DMS79 treated with DMSO at 0.1 percent for 48 hours (cell line): ENCODE measurements at regions not wholly inside any gene's neighbourhood (a gene's known extent, or its start where the extent isn't known, plus 50 kb on each side); places are given as distances from the start of the nearest gene placed in this dataset.

Experiments
- DNase-seq: peaks from one replicate; lab custom pipeline; 2025; lab: John Stamatoyannopoulos, UW

DNA sequence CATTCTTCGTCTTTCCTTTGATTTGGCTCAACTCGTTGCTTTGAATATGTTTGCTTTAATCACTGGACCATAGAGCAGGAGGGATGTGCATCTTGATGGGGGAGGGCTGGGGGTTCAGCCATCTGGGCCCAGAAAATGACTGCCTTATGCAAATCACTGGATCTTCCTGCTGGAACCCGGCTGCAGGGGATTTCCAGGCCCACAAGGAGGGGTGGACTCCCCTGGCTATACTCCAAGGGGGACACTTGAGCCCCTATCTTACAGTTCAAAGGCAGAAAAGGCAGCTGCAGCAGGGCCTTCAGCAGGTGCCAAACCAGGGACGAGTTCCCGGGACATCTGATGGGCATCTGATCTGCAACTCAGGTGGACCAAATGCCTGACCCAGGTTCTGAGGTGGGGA, 122.5 kb downstream of the DICER1 start:
- peak; percentile 62 for DNase-seq

GRCh38 chr14:95033682-95034632, 123.4 kb downstream of the DICER1 start:
- DNase-seq = peak; percentile 62

GRCh38 chr14:95033031-95033430, 124.3 kb downstream of the DICER1 start:
- DNase-seq = no peak

GRCh38 chr14:95026851-95027463, 130.4 kb downstream of the DICER1 start:
- no peak for DNase-seq

GRCh38 chr14:95025941-95026340, 131.4 kb downstream of the DICER1 start:
- no peak for DNase-seq

DNA sequence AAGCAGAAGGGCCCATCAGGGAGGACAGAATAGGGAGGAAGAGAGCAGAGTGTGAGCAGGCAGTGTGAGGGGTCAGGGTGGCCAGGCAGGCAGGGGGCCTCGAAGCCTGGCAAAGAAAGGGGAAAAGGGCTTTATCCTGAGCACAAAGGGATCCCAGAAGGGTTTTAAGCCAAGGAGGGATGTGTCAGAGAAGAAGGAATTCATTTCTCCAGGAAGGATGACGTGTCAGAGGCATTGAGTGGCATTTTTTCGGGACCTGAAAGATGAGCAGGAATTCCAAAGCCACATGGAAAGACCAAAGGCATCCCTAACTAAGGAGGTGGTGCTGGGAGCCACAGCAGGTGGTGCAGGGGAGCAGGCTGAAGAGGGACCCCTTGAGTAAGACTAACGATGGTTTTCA, 132.1 kb downstream of the DICER1 start:
- DNase-seq = no peak

DNA sequence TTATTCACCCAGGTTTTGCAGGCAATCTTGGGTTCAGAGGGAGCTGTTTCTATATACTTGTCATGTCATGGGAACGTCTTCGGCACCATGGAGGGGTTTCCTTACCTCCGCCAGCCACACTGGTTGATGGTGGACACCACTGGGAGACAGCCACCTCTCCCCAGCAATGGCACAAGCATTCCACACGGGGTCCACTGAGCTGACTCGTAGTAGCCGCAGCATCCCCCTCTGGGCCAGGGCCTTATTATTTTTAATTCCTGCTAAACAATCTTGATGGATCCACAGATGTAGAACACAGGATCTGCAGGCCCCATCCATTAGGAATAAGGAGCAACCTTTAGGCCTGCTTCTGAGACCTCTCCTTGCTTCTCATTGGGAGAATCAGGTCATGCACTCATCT, 132.9 kb downstream of the DICER1 start:
- no peak for DNase-seq

- no peak for DNase-seq
Observed at GRCh38 chr14:95023886-95024285, 133.4 kb downstream of the DICER1 start.

DNA sequence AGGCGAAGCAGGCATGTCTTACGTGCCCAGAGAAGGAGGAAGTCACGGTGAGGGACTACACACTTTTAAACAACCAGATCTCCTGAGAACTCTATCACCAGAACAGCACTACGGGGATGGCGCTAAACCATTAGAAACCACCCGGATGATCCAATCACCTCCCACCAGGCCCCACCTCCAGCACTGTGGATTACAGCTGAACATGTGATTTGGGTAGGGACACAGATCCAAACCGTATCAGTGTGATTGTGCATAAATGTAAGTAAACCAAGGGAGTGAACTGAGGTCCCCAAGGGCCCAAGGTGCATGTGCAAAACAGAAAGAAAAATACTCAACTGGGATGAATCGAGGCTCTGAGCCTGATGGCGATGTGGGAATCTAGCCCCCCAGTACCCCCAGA, 134.2 kb downstream of the DICER1 start:
- DNase-seq = no peak

DNA sequence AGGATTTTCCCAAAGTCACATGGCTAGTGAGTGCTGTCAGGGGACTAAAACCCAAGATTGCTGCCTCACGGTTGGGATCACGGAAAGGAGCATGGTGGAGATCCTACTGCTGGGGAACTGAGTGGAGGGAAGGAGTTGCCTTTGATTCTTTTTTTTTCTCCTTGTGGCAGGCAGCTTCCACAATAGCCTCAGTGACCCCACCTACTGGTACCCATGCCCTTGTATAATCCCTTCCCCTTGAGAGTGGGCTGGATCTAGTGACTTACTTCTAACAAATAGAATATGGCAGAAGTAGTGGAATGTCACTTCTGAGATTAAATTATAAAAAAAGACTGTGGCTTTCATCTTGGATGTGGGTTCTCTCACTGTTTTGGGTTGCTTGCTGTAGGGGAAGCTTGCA, 135.7 kb downstream of the DICER1 start:
- no peak for DNase-seq

DNA sequence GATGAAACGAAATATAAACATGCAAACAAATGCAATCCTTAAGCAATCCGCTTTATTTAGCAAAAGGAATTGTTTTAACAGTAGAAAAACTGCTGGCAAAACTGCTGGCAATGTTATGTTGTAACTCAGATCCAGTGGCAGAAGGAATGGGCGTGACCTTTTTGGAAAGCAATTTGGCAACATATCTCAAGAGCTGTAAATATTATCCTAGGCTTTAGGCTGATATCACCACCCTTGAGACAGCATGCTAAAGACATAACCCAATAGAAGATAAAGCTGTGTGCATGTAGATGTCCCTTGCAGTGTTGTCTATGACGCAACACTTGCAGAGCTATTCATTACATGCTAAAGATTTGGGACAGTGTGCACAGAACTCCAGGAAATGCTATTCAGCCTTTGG, 138.5 kb downstream of the DICER1 start:
- no peak for DNase-seq

GRCh38 chr14:95015046-95015445, 142.3 kb downstream of the DICER1 start:
- no peak for DNase-seq

DNA sequence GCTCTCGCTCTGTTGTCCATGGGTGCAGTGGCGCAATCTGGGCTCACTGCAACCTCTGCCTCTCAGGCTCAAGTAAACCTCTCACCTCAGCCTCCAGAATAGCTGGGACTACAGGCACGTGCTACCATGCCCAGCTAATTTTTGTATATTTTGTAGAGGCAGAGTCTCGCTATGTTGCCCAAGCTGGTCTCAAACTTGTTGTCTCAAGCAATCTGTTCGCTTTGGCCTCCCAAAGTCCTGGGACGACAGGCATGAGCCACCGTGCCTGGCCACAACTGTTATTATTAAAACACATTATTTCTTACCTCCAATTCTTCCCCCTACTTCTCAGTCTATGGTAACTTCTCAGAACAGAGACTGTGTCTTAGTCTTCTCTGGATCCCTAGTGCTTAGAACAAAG, 143.3 kb downstream of the DICER1 start:
- no peak for DNase-seq

DNA sequence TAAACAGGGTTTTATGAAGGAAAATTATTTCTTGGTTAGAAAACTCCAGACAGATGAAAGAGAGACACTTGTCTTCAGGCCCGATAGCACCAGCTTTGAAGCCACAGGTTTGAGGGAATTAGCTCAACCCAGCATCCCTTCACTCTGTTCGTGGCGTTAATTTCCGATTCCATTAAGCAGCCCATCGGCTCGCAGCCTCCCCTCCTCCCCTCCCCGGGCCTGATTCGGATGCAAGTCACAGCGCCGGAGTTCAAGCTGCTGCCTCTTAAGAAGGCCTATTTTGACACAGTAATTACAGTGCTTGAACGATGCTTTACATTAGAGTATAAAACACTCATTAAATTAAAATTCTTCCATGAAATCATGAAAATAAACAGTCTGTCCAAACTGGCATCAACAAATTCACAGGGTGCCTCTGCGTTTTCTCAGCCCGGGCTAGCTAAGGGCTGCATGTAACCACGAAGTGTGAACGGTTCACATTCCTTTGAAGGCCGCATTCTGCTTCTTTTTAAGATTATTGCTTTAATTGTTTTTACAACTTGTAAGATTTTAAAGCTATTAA, 145.8 kb downstream of the DICER1 start:
- no peak for DNase-seq

DNA sequence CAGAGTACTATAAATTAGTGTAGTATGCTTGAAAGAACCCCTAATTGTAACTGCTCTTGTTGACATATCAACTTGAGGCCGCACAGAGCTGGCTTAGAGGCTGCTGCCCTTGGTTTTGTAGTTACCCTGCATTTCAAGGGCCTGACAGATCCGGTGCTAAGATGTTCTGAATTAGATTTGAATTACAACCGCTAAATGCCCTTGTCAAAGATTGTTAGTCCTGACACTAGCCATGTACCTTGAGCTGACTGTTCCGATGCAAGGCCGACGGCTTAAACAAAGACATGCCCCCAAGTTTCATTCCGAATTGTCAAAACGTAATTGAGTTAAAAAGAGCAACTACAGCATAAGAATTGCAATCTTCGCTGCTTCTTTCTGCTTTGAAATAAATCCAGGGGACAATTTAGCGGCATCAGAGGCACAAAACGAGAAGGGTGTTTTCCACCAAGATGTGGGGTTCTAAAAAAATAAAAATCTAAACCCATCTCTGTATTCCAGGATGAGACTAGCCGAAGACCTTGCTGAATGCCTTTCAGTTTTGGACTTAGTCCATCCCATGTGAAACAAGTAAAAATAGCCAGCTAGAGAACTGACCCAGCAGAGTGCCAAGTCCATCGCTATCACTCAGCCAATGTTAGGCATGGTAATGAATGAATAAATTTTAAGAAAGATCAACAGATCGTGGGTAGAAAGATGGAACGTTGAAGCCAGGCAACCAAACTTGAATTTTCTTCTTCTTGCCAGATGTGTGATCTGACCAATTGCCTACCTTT, 148.7 kb downstream of the DICER1 start:
- DNase-seq = peak; percentile 20

DNA sequence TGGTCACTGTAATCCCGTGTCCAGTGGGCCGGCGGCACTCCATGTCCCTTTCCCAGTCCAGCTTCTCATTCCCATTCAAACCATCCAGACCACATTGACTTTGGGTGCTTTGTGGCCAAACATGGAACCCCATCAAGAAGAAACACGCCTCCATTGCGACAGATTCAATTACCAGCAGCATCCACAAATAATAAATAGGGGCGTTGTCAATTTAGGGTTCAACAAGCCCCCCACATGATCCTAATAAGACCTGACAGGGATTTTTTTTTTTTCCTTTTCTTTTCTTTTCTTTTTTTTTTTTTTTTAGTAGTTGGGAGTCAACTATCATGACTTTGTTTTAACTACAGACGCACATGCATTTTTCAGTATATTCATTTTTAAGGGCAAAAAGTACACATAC, 149.4 kb downstream of the DICER1 start:
- DNase-seq = no peak

DNA sequence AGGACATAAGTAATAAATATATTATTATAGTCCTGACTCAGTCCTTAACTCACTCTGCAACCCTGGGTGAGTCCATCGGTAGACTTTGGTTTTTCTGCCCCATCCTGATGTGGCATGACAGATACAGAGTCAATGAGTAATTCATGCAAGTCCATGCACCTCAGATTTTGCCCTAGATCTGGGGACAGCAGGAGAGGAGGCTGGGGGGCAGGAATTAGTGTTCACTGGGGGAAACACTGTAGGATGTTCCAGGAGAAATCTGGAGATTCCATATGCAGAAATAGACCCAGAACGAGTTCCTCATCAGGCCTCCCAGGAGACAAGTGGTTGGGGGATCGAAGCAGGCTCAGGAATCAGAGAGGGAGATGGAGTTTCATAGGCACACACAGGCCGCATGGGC, 150.8 kb downstream of the DICER1 start:
- no peak for DNase-seq

DNA sequence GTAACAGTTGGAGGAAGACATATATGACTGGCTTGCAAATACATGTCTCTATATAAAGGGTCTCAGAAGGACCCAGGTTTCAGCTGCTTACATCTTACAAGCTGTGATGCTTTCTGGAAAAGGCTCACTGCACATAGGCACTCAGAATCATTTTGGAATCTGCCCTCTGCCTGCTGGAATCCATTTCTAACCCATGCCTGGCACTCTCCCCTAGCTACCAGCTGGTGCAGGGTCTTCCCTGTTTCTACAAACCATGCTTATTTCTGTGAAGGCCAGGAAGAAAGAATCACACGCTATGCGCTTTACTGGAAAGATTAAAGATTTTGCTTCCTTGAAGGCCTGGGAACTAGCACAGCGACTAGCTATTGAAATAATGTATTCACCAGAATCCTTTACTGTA, 151.3 kb downstream of the DICER1 start:
- no peak for DNase-seq

GRCh38 chr14:95003099-95003960, 154.0 kb downstream of the DICER1 start:
- DNase-seq = no peak

DNA sequence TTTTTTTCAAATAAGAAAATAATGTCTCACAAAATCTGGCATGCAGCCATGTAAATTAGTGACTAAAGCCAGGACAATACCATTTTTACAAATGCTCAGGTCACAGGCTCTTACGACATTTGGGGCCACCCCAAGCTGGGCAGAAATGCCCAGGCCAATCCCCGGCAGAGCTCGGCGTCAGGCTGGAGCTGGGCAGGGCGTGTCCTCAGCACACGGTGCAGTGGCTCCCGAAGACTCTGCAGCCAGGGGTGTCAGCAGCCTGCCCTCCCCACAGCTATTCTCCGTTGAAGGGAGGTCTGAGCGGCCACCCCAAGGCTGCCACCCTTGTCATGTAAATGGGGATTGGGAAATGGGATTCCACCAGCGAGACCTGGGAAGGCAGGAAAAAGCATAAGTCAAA, 158.6 kb downstream of the DICER1 start:
- DNase-seq = no peak

DNA sequence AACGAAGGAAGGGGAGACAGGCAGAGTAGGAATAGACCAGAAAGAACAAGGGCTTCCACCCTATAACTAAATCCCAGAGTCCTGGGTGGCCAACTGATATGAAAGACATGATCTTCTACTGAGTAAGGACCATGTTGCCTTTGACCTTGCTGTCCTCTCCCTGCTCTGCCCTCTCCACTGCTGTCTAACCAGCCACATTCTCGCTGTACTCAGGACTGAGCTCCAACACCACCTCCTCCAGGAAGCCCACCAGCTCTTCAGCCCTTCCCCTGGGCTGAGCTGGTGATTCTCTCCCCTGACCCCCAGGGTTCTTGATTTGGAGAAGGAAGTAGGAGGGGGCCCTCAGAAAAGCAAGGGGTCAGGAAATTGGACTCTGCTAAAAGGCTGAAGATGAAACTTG, 159.2 kb downstream of the DICER1 start:
- no peak for DNase-seq
